ENCODE measurements at regions not wholly inside any gene's neighbourhood (a gene's known extent, or its start where the extent isn't known, plus 50 kb on each side); places are given as distances from the start of the nearest gene placed in this dataset.

DNA sequence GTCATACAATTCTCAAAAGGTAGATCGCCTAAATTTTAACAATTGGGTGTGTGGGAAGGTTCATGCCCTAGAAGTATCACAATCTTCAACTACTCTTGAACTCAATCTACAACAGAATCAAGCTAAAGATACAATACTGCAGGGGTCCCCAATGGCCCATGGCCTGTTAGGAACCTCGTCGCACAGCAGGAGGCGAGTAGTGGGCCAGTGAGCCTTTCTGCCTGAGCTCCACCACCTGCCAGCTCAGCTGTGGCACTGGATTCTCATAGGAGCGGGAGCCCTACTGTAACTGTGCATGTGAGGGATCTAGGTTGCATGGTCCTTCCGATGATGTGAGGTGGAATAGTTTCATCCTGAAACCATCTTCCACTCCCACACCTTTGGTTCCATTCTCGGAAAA, 230.6 kb downstream of the KLF12 start:
- Histone ChIP-seq H3K9ac (ENCODE audit: low read depth, low read length) (no peak overlapping the region), H3K36me3 (ENCODE audit: insufficient read depth, low read length) (no peaks in the 10 kb centered on the region), H3K4me3 (ENCODE audit: low read length) (no peak overlapping the region), H3K9me3 (replicated peaks; ENCODE audit: low read length) (no peaks in the 10 kb centered on the region), H3K4me2 (ENCODE audit: low read length) (no peak overlapping the region), H3K27me3 (ENCODE audit: control insufficient read depth, insufficient read depth, low read length) (no peaks in the 10 kb centered on the region), H3K4me1 (ENCODE audit: control insufficient read depth, insufficient read depth, low read length) (no peaks in the 10 kb centered on the region)

DNA sequence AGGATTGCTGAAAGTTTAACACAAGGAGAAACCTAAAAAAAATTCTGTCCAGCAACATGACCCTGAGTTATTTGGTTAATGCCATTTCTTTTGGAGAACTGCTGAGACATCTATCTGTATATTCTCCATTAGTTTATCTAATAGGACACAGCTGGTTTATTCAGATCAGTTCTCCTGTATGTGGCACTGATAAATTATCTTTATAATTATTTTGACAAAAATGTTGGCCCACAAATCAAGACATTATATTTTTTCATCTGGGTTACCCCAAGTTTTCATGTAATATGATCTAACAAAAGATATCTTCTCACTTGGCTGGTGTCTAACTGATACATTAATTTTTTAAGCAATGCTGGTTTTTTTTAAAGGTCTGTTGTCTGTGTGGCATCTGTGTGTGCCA, 231.4 kb downstream of the KLF12 start:
- H3K4me3 ChIP-seq (ENCODE audit: low read length), result no peak overlapping the region
- H3K9ac ChIP-seq (ENCODE audit: low read depth, low read length), result no peak overlapping the region
- H3K9me3 ChIP-seq (replicated peaks; ENCODE audit: low read length), result no peaks in the 10 kb centered on the region
- no peaks in the 10 kb centered on the region for H3K4me1 ChIP-seq (ENCODE audit: control insufficient read depth, insufficient read depth, low read length)
- H3K27me3 ChIP-seq (ENCODE audit: control insufficient read depth, insufficient read depth, low read length), result no peaks in the 10 kb centered on the region
- H3K36me3 ChIP-seq (ENCODE audit: insufficient read depth, low read length), result no peaks in the 10 kb centered on the region
- no peak overlapping the region for H3K4me2 ChIP-seq (ENCODE audit: low read length)

DNA sequence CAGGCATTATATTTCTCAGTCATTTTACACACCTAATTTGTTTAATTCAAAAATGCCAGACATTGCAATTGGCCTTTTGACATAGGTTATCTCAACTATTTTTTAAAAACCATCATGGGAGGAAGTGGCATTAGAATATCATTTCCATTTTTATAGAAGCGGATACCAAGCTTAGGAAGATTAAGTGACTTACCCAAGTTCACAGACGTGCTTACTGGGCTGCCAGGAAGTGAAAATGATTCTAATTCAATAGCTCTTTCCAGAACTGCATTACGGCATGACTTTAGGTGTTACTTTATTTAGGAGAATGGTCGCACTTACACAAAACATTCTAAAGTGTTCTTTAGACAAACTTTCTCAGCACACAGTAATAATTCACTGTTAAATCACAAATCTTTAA, 231.9 kb downstream of the KLF12 start:
- no peak overlapping the region for H3K4me2 ChIP-seq (ENCODE audit: low read length)

DNA sequence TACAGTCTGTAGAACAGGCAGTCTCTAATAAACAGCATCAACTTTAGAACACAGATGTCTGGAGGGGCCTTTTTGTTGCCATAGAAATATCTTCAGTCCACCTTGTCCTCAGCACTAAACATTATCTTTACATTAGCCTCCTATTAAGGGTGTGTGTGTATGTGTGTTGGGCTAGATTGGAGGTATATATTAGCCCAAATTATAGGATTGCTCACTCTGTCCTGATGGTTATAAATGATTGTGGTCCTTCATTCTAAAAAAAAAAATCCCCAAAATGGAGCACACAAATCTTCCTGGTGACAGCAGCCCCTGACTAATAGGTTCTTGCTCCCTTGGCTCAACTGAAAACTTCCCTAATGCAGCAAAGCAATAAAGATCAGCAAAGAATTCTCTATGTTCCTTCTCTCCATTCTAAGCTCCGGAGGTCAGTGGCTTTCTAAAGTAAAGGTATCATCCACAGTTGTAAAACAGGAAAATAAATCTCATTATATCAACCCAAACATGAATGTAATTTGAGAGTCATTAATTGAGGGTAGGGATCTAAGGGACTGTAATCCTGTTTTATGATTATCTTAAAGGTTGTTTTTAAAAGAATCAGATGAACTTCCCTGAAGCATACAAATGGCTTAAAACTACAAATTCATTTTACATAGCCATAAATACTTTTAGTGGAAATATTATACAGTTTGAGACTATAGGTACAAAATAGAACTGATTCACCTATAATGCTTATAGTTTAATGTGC, 232.7 kb downstream of the KLF12 start:
- Histone ChIP-seq H3K4me2 (ENCODE audit: low read length) (no peak overlapping the region), H3K4me1 (ENCODE audit: control insufficient read depth, insufficient read depth, low read length) (no peaks in the 10 kb centered on the region), H3K4me3 (ENCODE audit: low read length) (no peak overlapping the region)

More for the DNA sequence above, 231.9 kb downstream of the KLF12 start:
- no peaks in the 10 kb centered on the region for H3K36me3 ChIP-seq (ENCODE audit: insufficient read depth, low read length)
- no peaks in the 10 kb centered on the region for H3K9me3 ChIP-seq (replicated peaks; ENCODE audit: low read length)
- no peak overlapping the region for H3K9ac ChIP-seq (ENCODE audit: low read depth, low read length)
- no peaks in the 10 kb centered on the region for H3K27me3 ChIP-seq (ENCODE audit: control insufficient read depth, insufficient read depth, low read length)
- no peaks in the 10 kb centered on the region for H3K4me1 ChIP-seq (ENCODE audit: control insufficient read depth, insufficient read depth, low read length)
- H3K4me3 ChIP-seq (ENCODE audit: low read length), result no peak overlapping the region

DNA sequence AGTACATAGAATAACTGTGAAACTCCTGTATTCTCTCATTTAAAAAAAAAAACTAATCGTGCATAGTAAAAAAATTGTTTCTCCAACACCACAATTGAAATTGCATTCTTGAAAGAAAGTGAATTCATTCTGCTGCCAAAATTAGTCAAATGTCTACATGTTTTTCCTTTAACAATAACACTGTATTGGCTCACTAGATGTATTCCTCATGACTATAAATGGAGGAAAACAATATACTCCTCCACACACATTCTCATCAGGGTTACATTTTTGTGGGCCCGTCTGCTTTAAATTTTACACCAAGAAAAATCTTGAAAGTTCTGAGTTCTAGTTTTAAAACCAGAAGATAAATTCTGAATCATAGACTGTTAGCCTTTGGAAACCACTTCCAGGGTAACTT, 233.6 kb downstream of the KLF12 start:
- H3K36me3 ChIP-seq (ENCODE audit: insufficient read depth, low read length), result no peaks in the 10 kb centered on the region
- H3K4me3 ChIP-seq (ENCODE audit: low read length), result no peak overlapping the region
- H3K9ac ChIP-seq (ENCODE audit: low read depth, low read length), result no peak overlapping the region
- H3K27me3 ChIP-seq (ENCODE audit: control insufficient read depth, insufficient read depth, low read length), result no peaks in the 10 kb centered on the region
- no peaks in the 10 kb centered on the region for H3K9me3 ChIP-seq (replicated peaks; ENCODE audit: low read length)
- no peaks in the 10 kb centered on the region for H3K4me1 ChIP-seq (ENCODE audit: control insufficient read depth, insufficient read depth, low read length)
- H3K4me2 ChIP-seq (ENCODE audit: low read length), result no peak overlapping the region

More for the DNA sequence above, 232.7 kb downstream of the KLF12 start:
- H3K9me3 ChIP-seq (replicated peaks; ENCODE audit: low read length), result no peaks in the 10 kb centered on the region
- H3K9ac ChIP-seq (ENCODE audit: low read depth, low read length), result no peak overlapping the region
- no peaks in the 10 kb centered on the region for H3K36me3 ChIP-seq (ENCODE audit: insufficient read depth, low read length)
- no peaks in the 10 kb centered on the region for H3K27me3 ChIP-seq (ENCODE audit: control insufficient read depth, insufficient read depth, low read length)

DNA sequence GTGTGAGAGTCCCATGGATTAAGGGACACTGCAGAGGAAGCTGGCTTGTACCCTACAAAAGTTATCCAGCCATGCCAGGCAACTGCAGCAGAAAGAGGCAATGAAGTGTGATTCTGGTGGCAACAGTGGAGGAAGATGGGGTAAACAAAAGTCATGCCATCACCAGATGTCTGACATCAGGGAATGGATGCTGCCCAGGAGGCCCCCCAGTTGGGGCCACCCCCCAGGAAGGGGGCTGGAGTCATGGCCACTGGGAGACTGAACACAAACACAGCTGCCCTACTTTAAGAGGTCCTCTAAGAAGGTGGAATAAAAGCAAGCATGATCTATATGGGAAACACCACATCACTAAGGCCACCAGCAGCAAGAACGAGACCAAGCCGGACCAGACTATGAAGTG, 235.3 kb downstream of the KLF12 start:
- H3K4me1 ChIP-seq (ENCODE audit: control insufficient read depth, insufficient read depth, low read length), result no peaks in the 10 kb centered on the region
- H3K9ac ChIP-seq (ENCODE audit: low read depth, low read length), result no peak overlapping the region
- H3K4me3 ChIP-seq (ENCODE audit: low read length), result no peak overlapping the region
- H3K4me2 ChIP-seq (ENCODE audit: low read length), result no peak overlapping the region
- no peaks in the 10 kb centered on the region for H3K9me3 ChIP-seq (replicated peaks; ENCODE audit: low read length)
- H3K36me3 ChIP-seq (ENCODE audit: insufficient read depth, low read length), result no peaks in the 10 kb centered on the region
- no peaks in the 10 kb centered on the region for H3K27me3 ChIP-seq (ENCODE audit: control insufficient read depth, insufficient read depth, low read length)

DNA sequence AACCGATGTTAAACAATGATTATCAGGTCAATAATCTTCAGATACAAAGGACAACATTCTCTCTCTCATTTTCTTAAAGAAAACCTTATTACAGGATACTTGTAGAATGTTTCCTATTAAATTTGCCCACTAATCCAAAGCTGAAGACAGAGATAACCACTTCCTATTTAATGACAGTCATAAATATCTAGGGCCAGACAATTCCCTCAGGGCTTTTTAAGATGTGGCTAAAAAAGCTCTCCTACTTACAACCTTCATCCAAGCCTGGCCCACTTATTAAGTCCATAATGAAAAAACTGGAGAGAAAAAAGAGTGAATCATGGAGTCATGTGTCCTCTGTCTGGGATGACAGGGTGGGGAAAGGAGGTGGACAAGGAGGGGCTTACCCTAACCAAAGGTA, 235.9 kb downstream of the KLF12 start:
- no peaks in the 10 kb centered on the region for H3K9me3 ChIP-seq (replicated peaks; ENCODE audit: low read length)
- H3K36me3 ChIP-seq (ENCODE audit: insufficient read depth, low read length), result no peaks in the 10 kb centered on the region
- no peaks in the 10 kb centered on the region for H3K4me1 ChIP-seq (ENCODE audit: control insufficient read depth, insufficient read depth, low read length)
- H3K27me3 ChIP-seq (ENCODE audit: control insufficient read depth, insufficient read depth, low read length), result no peaks in the 10 kb centered on the region
- no peak overlapping the region for H3K9ac ChIP-seq (ENCODE audit: low read depth, low read length)
- no peak overlapping the region for H3K4me3 ChIP-seq (ENCODE audit: low read length)
- no peak overlapping the region for H3K4me2 ChIP-seq (ENCODE audit: low read length)

DNA sequence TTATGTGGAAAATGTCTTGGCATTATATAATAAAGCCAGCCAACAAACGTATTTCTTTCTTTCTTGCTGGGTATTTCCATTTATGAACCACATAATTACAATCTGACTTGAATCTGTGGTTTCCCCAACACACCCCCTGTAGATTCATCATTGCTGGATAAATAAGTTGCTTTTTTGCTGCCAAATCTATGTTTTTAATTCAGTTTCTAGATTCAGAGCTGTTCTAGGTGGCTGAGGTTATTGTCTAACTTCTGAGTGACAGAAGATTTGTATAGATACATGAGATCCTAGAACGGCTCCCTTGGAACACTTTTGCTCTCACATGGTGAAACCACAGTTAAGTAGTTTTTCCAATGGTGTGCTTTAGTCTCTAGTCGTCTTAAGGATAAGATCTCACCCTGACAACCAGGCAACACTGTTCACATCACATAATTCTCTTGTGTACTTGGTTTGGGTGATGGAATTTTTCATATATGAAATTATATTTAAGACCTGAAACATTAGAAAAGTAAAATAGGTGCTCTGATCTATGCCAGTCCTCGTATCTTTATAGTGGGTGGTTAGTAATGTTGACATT, 239.1 kb downstream of the KLF12 start:
- Histone ChIP-seq H3K4me1 (ENCODE audit: control insufficient read depth, insufficient read depth, low read length) (no peaks in the 10 kb centered on the region), H3K9me3 (replicated peaks; ENCODE audit: low read length) (no peaks in the 10 kb centered on the region), H3K9ac (ENCODE audit: low read depth, low read length) (no peak overlapping the region), H3K27me3 (ENCODE audit: control insufficient read depth, insufficient read depth, low read length) (no peaks in the 10 kb centered on the region), H3K4me3 (ENCODE audit: low read length) (no peak overlapping the region), H3K4me2 (ENCODE audit: low read length) (no peak overlapping the region), H3K36me3 (ENCODE audit: insufficient read depth, low read length) (no peaks in the 10 kb centered on the region)

DNA sequence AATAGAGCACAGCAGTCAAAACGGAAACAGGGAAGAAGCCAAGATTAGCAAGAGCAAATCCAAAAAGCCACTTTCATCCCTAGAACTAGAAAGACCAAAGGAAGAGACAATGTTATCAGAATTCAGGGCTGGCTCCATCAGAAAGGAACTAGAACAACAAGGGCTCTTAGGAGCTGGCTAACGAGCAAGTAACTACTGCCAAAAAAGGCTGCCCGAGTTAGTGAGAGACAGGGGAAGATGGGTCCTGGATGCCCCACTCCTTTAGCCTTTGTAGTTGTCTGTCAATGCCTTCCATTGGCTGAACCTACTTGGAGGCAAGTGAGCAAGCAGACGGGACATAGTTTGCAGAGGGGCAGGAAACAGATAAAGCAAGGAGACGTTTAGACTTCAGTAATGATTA, 240.4 kb downstream of the KLF12 start:
- Histone ChIP-seq H3K9me3 (replicated peaks; ENCODE audit: low read length) (no peaks in the 10 kb centered on the region), H3K9ac (ENCODE audit: low read depth, low read length) (no peak overlapping the region), H3K36me3 (ENCODE audit: insufficient read depth, low read length) (no peaks in the 10 kb centered on the region), H3K4me3 (ENCODE audit: low read length) (no peak overlapping the region), H3K4me2 (ENCODE audit: low read length) (no peak overlapping the region), H3K4me1 (ENCODE audit: control insufficient read depth, insufficient read depth, low read length) (no peaks in the 10 kb centered on the region), H3K27me3 (ENCODE audit: control insufficient read depth, insufficient read depth, low read length) (no peaks in the 10 kb centered on the region)

DNA sequence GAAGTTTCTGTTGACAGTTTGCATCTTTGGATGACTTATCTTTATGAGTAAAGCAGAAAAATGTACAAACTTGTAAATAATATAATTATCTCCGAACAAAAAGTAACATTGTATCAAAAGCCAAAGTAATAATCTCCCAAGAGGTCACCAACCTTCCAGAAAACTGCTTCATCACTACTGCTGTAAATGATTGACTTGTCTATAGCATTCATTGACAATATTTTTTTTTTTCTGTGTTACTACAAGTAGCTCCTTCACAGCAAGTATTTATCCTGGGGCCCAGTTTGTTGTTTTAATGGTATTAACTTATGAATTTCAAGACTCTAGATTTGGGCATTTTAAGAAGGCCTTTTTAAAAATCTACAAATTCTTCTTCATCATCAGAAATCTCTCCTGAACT, 242.4 kb downstream of the KLF12 start:
- Histone ChIP-seq H3K9me3 (replicated peaks; ENCODE audit: low read length) (no peaks in the 10 kb centered on the region), H3K4me3 (ENCODE audit: low read length) (no peak overlapping the region), H3K27me3 (ENCODE audit: control insufficient read depth, insufficient read depth, low read length) (no peaks in the 10 kb centered on the region), H3K9ac (ENCODE audit: low read depth, low read length) (no peak overlapping the region), H3K36me3 (ENCODE audit: insufficient read depth, low read length) (no peaks in the 10 kb centered on the region), H3K4me1 (ENCODE audit: control insufficient read depth, insufficient read depth, low read length) (no peaks in the 10 kb centered on the region), H3K4me2 (ENCODE audit: low read length) (no peak overlapping the region)

DNA sequence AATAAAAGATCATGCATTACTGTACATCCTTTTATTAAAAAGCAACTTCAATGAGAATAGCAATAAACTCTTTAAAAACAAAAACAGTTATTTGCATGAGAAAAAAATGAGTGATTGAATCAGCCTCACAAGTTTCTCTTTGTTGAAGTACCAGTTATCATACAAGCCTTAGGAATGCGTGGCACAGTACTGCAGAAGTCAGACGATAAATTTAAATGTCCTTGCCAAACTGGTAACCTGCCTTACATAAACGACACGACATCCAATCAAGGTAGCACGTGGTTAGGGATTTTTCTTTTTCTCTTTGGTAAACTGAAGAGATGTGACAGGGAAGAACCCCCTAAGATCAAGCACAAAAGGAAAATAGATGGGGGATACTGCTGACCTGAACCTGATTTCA, 251.0 kb downstream of the KLF12 start:
- Histone ChIP-seq H3K36me3 (ENCODE audit: insufficient read depth, low read length) (no peaks in the 10 kb centered on the region), H3K4me2 (ENCODE audit: low read length) (no peak overlapping the region), H3K9me3 (replicated peaks; ENCODE audit: low read length) (no peaks in the 10 kb centered on the region), H3K4me1 (ENCODE audit: control insufficient read depth, insufficient read depth, low read length) (no peaks in the 10 kb centered on the region), H3K27me3 (ENCODE audit: control insufficient read depth, insufficient read depth, low read length) (no peaks in the 10 kb centered on the region), H3K4me3 (ENCODE audit: low read length) (no peak overlapping the region), H3K9ac (ENCODE audit: low read depth, low read length) (no peak overlapping the region)

DNA sequence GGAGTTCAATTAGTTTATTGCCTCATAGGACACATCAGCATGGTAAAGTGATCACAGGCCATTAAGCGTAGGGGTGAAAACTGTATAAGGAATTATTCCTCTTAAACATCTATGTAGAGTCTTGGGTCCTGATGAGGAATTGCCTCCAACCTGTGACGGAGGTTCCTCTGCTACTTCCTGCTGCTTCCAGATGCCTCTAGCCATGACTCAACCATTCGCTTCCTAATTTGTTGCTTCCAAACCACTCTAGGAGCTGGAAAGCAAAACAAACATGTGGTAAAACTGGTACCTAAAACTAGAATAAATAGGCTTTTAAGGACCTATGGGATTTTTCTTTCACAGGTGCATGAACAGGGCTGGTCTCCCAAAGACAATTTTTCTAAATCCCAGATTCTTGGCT, 253.8 kb downstream of the KLF12 start:
- no peaks in the 10 kb centered on the region for H3K27me3 ChIP-seq (ENCODE audit: control insufficient read depth, insufficient read depth, low read length)
- H3K4me3 ChIP-seq (ENCODE audit: low read length), result no peak overlapping the region
- H3K4me1 ChIP-seq (ENCODE audit: control insufficient read depth, insufficient read depth, low read length), result no peaks in the 10 kb centered on the region
- H3K36me3 ChIP-seq (ENCODE audit: insufficient read depth, low read length), result no peaks in the 10 kb centered on the region
- no peak overlapping the region for H3K4me2 ChIP-seq (ENCODE audit: low read length)
- no peaks in the 10 kb centered on the region for H3K9me3 ChIP-seq (replicated peaks; ENCODE audit: low read length)
- no peak overlapping the region for H3K9ac ChIP-seq (ENCODE audit: low read depth, low read length)

Measured in skeletal muscle satellite cell (primary cell).